Activated CD8-positive, alpha-beta memory T cell treated with anti-CD3 and anti-CD28 coated beads, Interleukin-2, amount 50 U/mL, for 48 hours (primary cell): ENCODE measurements at regions not wholly inside any gene's neighbourhood (a gene's known extent, or its start where the extent isn't known, plus 50 kb on each side); places are given as distances from the start of the nearest gene placed in this dataset.
A peak's percentile ranks its signal among the peaks of the same experiment; 100 is the strongest.
"Not testable (repeated sequence)": the region's sequence is repeated elsewhere in the genome, so short reads cannot be mapped to it uniquely, and the experiment has no call there.

ENCODE experiments used
- DNase-seq: peaks from one replicate; pipeline ENCODE4 v3.0.0-alpha.2; 2020

- DNase-seq, result no peak
Observed at GRCh38 chr17:49898366-49899190, 50.7 kb upstream of the TAC4 start.

- no peak for DNase-seq
Observed at GRCh38 chr17:49899191-49899485, 51.3 kb upstream of the TAC4 start.

DNA sequence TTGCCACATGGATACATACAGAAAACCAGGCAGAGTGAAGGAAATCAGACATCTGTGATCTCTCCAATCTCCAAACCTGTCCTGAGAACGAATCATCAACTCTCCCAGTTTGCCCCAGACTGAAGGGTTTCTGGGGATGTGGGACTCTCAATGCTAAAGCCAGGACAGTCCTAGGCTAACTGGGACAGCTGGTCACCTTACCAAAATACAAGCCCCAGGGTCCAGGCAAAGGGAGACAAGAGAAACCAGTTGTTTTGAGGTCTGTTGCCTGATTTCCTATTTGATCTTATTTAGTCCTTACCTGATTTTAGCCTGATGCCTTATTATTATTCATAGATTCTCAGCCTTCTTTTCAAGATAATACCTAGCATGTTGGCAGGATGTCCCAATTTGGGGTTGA lies 51.7 kb upstream of the TAC4 start:
- DNase-seq, result no peak

DNA sequence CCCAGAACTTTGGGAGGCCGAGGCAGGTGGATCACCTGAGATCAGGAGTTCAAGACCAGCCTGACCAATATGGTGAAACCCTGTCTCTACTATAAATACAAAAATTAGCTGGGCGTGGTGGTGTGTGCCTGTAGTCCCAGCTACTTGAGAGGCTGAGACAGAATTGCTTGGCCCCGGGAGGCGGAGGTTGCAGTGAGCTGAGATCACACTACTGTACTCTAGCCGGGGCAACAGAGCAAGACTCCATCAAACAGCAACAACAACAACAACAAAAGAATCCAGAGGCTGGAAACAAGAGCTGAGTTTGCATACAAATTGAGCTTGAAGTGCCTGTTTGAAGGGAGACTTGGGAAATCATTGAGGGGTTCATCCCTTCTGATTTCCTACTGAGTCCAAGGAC lies 52.9 kb upstream of the TAC4 start:
- DNase-seq, result not testable (repeated sequence)

- no peak for DNase-seq
Observed at GRCh38 chr17:49901460-49902331, 53.8 kb upstream of the TAC4 start.

GRCh38 chr17:49903523-49903922 lies 55.7 kb upstream of the TAC4 start:
- no peak for DNase-seq

DNA sequence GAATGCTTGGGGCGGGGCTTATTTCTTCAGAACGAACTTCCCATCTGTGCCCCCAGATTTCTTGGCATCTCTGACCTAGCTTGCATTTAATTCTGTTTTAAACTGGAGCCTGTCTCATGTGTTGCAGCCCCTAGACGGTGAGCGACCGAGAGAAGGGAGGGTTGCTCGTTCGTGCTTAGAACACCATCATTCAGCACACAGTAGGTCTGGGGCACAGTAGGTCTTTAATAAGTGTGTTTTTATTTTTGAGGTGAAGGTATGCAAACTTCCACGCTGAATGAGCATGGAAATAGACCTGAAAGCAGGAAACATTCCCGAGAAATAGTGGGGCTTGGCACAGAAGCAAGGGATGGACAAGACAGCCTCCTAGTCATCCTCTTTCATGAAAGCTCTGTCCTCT lies 57.0 kb upstream of the TAC4 start:
- DNase-seq, result no peak

GRCh38 chr17:49906531-49907136 lies 58.8 kb upstream of the TAC4 start:
- no peak for DNase-seq

DNA sequence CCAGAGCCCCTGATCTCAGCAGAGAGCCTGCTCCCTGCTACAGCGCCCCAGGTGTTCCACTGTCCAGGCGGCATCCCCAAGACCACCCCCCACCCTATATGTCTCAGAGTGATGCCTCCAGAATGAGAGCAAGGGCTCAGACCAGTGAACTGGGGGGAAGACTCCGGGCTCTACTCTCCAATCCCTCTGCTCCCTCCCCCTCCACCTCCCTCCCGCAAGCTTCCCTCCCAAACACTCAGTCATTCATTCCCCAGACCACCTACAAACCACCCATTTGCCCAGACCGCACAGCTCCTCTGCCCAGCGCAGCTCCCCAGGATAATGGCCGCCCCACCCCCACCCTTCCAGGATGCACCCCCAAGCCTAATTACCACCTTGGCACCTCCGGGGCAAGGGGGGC lies 59.4 kb upstream of the TAC4 start:
- DNase-seq, result no peak

- DNase-seq, result no peak
Observed at GRCh38 chr17:49908782-49909714, 59.9 kb upstream of the DLX4 start.

GRCh38 chr17:49910094-49910857 lies 58.7 kb upstream of the DLX4 start:
- peak; percentile 64 for DNase-seq

GRCh38 chr17:49910858-49911204 lies 58.2 kb upstream of the DLX4 start:
- DNase-seq, result no peak

DNA sequence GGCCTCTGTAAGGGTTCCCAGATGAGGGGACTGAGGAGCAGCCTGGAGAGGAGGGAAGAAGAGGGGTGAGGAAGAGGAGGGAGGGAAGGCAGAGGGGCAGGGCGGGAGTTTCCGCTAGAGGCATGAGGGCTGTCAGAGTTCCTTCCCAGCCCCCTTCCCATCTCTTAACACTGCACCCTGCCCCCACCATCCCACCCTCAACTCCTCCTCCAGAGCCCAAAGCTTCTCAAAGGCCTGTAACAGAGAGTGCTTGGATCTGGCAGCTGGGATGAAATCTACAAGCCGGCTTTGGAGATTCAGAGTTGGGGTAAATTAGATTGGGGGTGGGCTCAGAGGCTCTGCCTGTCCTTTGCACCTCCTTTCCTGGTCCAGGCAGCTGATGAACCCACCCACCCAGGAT lies 57.3 kb upstream of the DLX4 start:
- no peak for DNase-seq

DNA sequence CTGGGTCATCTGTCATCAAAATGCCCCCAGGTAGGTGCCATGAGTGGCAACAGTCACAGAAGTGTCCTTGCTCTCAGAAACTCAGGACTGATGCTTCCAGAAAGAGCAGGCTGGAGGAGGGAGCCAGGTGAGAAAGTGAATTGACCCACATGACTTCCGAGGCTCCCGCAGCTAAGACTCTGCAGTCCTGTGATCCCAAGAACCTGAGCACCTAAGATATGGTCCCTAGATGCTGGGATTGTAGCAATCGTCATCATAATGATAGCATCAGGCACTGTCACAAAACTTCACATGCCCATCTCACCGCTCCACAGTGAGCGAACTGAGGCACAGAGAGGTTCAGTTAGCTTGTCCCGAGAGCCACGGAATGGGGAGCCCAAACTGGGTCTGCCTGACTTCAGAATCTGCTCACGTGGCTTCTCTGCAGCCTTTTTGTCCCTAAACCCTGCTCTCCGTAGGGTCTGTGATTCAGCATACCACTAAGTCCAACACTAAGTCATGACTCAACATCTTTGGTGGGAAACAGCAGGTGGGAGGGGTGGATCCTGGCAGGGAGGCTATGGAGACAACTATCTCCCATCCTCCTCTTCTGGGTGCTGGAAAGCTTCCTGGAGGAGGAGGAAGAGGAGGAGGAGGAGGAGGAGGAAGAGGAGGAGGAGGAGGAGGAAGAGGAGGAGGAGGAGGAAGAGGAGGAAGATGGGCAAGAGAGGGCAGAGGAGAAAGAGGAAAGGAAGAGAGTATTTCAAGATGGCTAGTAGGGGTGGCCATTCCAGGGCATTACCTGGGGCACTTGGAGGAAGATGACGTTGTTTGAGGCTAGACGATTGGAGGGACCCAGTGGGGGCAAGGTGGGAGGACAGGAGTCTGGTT lies 55.5 kb upstream of the DLX4 start:
- no peak for DNase-seq

- DNase-seq, result no peak
Observed at GRCh38 chr17:49914096-49914490, 54.9 kb upstream of the DLX4 start.

DNA sequence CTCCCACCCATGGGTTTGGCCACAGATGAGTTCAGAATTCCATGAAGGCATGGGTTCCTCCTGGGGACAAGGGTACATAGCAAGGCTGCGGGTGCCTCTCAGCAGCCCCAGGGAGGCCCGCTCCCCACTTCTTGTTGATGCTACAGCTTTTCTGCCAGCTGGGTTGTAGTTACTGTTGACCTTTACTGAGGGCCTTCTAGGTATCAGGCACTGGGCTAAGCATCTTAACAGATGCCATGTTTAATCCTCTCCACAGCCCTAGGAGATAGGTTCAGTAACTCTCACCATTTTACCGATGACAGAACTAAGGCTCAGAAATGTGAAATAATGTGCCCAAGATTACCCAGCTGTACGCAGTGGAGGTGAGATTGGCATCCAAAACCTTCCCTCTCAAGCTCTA lies 54.3 kb upstream of the DLX4 start:
- no peak for DNase-seq

DNA sequence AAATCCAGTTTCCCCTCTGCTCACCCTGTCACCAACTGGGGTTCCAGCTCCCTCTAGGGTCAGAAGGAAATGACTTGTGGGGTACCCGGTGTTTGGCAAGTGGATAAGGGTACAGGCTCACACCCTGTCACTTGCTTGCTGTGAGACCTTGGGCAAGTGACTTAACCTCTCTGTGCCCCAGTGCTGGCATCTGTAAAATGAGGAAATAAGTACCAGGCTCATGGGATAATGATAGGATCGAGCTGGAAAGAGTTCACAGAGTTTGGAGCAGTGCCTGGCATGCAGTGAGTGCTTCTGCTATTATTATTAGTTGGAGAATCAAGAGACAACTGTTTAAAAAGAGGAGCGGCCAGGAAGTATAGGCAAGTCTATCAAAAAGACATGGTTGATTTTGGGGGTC lies 53.7 kb upstream of the DLX4 start:
- DNase-seq, result no peak

GRCh38 chr17:49915670-49916069 lies 53.3 kb upstream of the DLX4 start:
- no peak for DNase-seq

- DNase-seq, result no peak
Observed at GRCh38 chr17:49916854-49917515, 52.0 kb upstream of the DLX4 start.

DNA sequence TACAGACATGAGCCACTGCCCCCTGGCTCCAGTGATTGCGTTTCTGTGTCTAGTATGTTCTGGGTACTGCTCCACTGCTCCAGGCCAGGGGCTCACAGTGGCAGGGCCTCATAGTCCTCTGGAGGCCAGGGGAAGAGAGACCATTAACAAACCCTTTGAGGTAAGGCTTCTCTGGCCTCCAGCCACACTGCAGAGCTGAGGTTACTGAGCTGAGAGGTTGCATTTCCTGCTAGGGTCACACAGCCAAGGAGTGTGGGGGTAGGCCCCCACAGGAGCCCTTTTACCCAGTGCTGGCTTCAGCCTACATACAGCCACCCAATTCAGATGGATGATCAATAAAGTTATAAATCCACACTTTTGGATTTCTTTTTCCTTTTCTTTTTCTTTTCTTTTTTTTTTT lies 50.4 kb upstream of the DLX4 start:
- DNase-seq, result no peak
